HEK293 (cell line): ENCODE measurements at regions not wholly inside any gene's neighbourhood (a gene's known extent, or its start where the extent isn't known, plus 50 kb on each side); places are given as distances from the start of the nearest gene placed in this dataset.

Experiments used
- CTCF ChIA-PET: fragments of 350-600 bp; formaldehyde crosslinking; extraction: SDS; loops from one replicate; lab custom pipeline; 2021; ENCODE audit warnings: antibody characterized with exemption; lab: Yijun Ruan, JAX
- POLR2A ChIA-PET: fragments of 300-600 bp; formaldehyde crosslinking; extraction: SDS; loops from one replicate; lab custom pipeline; 2020; ENCODE audit warnings: antibody characterized with exemption, inconsistent platforms; lab: Yijun Ruan, JAX
- H3K27ac ChIP-seq: fragments of 200-500 bp; sonication (Bioruptor generic); 2 replicates; pipeline ENCODE4 v1.5.1; 2014; ENCODE audit warnings: low read depth, low read length, control low read depth, inconsistent platforms; ENCODE audit errors: extremely low read depth
- H3K36me3 ChIP-seq, 2 experiments: fragments of 200-500 bp in 1 of 2; sonication (Bioruptor generic) in 1 of 2; 1 replicate in 1 of 2; 2 replicates in 1 of 2; pipeline ENCODE4 v1.5.1; 2014 to 2017; ENCODE audit warnings: inconsistent platforms in 2 of 2, low read length in 2 of 2; ENCODE audit not compliant: control insufficient read depth in 2 of 2, insufficient read depth in 1 of 2
- H3K4me1 ChIP-seq: fragments of 200-500 bp; sonication (Bioruptor generic); 2 replicates; pipeline ENCODE4 v1.5.1; 2014; ENCODE audit warnings: mild to moderate bottlenecking, low read length, inconsistent platforms; ENCODE audit not compliant: control insufficient read depth, insufficient read depth
- H3K4me3 ChIP-seq: 2 replicates; pipeline ENCODE4 v1.5.1; 2011; ENCODE audit warnings: low read depth, mild to moderate bottlenecking, control low read depth, low read length, moderate library complexity
- H3K9me3 ChIP-seq: fragments of 200-500 bp; sonication (Bioruptor generic); 2 replicates; pipeline ENCODE4 v1.5.1; 2014; ENCODE audit warnings: low read depth, low read length, inconsistent platforms; ENCODE audit not compliant: control insufficient read depth, insufficient read depth
- BCL11A ChIP-seq: fragments of 450-650 bp; formaldehyde crosslinking; IDR thresholded peaks from 2 replicates; pipeline ENCODE4 v1.5.1; 2016; ENCODE audit warnings: low read depth, missing biosample characterization, missing genetic modification characterization
- KLF17 ChIP-seq: fragments of 450-650 bp; formaldehyde crosslinking; IDR thresholded peaks from 2 replicates; pipeline ENCODE4 v1.5.1; 2016; ENCODE audit warnings: missing biosample characterization, missing genetic modification characterization
- MYNN ChIP-seq: fragments of 450-650 bp; formaldehyde crosslinking; IDR thresholded peaks from 2 replicates; pipeline ENCODE4 v1.5.1; 2016; ENCODE audit warnings: missing biosample characterization, missing genetic modification characterization, borderline replicate concordance
- RBAK ChIP-seq: fragments of 450-650 bp; formaldehyde crosslinking; IDR thresholded peaks from 2 replicates; pipeline ENCODE4 v1.5.1; 2016; ENCODE audit warnings: missing biosample characterization, missing genetic modification characterization
- SALL2 ChIP-seq: fragments of 450-650 bp; formaldehyde crosslinking; IDR thresholded peaks from 2 replicates; pipeline ENCODE4 v1.5.0; 2017; ENCODE audit warnings: missing biosample characterization, mild to moderate bottlenecking, missing genetic modification characterization, borderline replicate concordance
- SP3 ChIP-seq: fragments of 450-650 bp; formaldehyde crosslinking; IDR thresholded peaks from 2 replicates; pipeline ENCODE4 v1.5.1; 2016; ENCODE audit warnings: missing biosample characterization, missing genetic modification characterization
- SP7 ChIP-seq: fragments of 450-650 bp; formaldehyde crosslinking; IDR thresholded peaks from 2 replicates; pipeline ENCODE4 v1.5.1; 2016; ENCODE audit warnings: missing biosample characterization, missing genetic modification characterization
- ZBTB20 ChIP-seq: fragments of 450-650 bp; formaldehyde crosslinking; IDR thresholded peaks from 2 replicates; pipeline ENCODE4 v1.5.1; 2016; ENCODE audit warnings: missing biosample characterization, missing genetic modification characterization
- ZBTB49 ChIP-seq: fragments of 450-650 bp; formaldehyde crosslinking; IDR thresholded peaks from 2 replicates; pipeline ENCODE4 v1.5.1; 2016; ENCODE audit warnings: missing biosample characterization, missing genetic modification characterization, low read depth
- ZFP69B ChIP-seq: fragments of 450-650 bp; formaldehyde crosslinking; IDR thresholded peaks from 2 replicates; pipeline ENCODE4 v1.5.1; 2016; ENCODE audit warnings: missing biosample characterization, missing genetic modification characterization
- ZNF138 ChIP-seq: fragments of 450-650 bp; formaldehyde crosslinking; IDR thresholded peaks from 2 replicates; pipeline ENCODE4 v1.5.1; 2016; ENCODE audit warnings: missing biosample characterization, missing genetic modification characterization, borderline replicate concordance
- ZNF221 ChIP-seq: fragments of 450-650 bp; formaldehyde crosslinking; IDR thresholded peaks from 2 replicates; pipeline ENCODE4 v1.5.1; 2017; ENCODE audit warnings: missing biosample characterization, missing genetic modification characterization, borderline replicate concordance
- ZNF248 ChIP-seq: fragments of 450-650 bp; formaldehyde crosslinking; IDR thresholded peaks from 2 replicates; pipeline ENCODE4 v1.5.1; 2017; ENCODE audit warnings: missing biosample characterization, missing genetic modification characterization
- ZNF302 ChIP-seq: fragments of 450-650 bp; formaldehyde crosslinking; IDR thresholded peaks from 2 replicates; pipeline ENCODE4 v1.5.1; 2016; ENCODE audit warnings: missing biosample characterization, missing genetic modification characterization, low read depth
- ZNF341 ChIP-seq: fragments of 450-650 bp; formaldehyde crosslinking; IDR thresholded peaks from 2 replicates; pipeline ENCODE4; 2016; ENCODE audit warnings: low read depth, missing biosample characterization, missing genetic modification characterization
- ZNF596 ChIP-seq: fragments of 450-650 bp; IDR thresholded peaks from 2 replicates; pipeline ENCODE4 v1.5.0; 2018; ENCODE audit warnings: missing biosample characterization, mild to moderate bottlenecking, missing genetic modification characterization, moderate library complexity
- ZNF629 ChIP-seq: fragments of 450-650 bp; formaldehyde crosslinking; IDR thresholded peaks from 2 replicates; pipeline ENCODE4 v1.5.1; 2017; ENCODE audit warnings: missing biosample characterization, missing genetic modification characterization
- ZNF660 ChIP-seq: fragments of 450-650 bp; IDR thresholded peaks from 2 replicates; pipeline ENCODE4 v1.5.1; 2018; ENCODE audit warnings: missing biosample characterization, mild to moderate bottlenecking, missing genetic modification characterization
- ZSCAN16 ChIP-seq: fragments of 450-650 bp; formaldehyde crosslinking; IDR thresholded peaks from 2 replicates; pipeline ENCODE4 v1.5.1; 2016; ENCODE audit warnings: missing biosample characterization, missing genetic modification characterization

- H3K9me3 ChIP-seq = no peaks in the 10 kb centered on the region; the same call in 1 of the 2 replicates
- no peaks in the 10 kb centered on the region for H3K4me1 ChIP-seq
- no peak for TF ChIP-seq ZBTB20
- TF ChIP-seq ZSCAN16 (tag by site-specific recombination) = no peak
- TF ChIP-seq ZNF629 = no peak
- no peak for TF ChIP-seq ZNF138 (tag by site-specific recombination)
- no peak for TF ChIP-seq ZBTB49
- TF ChIP-seq ZNF221 (tag by site-specific recombination) = no peak
- no peak for TF ChIP-seq SP7 (tag by site-specific recombination)
- no peak for TF ChIP-seq ZNF660 (tag by site-specific recombination)
- ChIA-PET CTCF (interaction anchor here (0.6 to 1.7 kb wide), 3 partner anchors 86 to 229 kb away, joined by 3 to 12 read pairs (median 4); no protein-coding TSS in a partner anchor), POLR2A (no interaction called here)
- H3K4me3 ChIP-seq = no peak overlapping the region
- no peaks in the 10 kb centered on the region for H3K36me3 ChIP-seq
- no peak overlapping the region for H3K27ac ChIP-seq
These were observed 1260.3 kb downstream of the TMEM121 start for GRCh38 chr14:106786697-106787096.

GRCh38 chr14:106787626-106788025, 1261.2 kb downstream of the TMEM121 start:
- no peaks in the 10 kb centered on the region for H3K36me3 ChIP-seq
- no peak overlapping the region for H3K27ac ChIP-seq
- POLR2A ChIA-PET = no interaction called here
- no peak for TF ChIP-seq BCL11A
- TF ChIP-seq ZNF248 (tag by site-specific recombination) = no peak
- TF ChIP-seq MYNN = no peak
- no peak for TF ChIP-seq ZNF341
- no peak for TF ChIP-seq ZNF302 (tag by site-specific recombination)
- TF ChIP-seq ZNF596 (tag by site-specific recombination) = no peak
- no peak for TF ChIP-seq ZFP69B (tag by site-specific recombination)
- no peak for TF ChIP-seq KLF17 (tag by site-specific recombination)
- TF ChIP-seq, all 188 proteins: peak for 0
- Histone ChIP-seq H3K4me1 (no peaks in the 10 kb centered on the region), H3K9me3 (no peaks in the 10 kb centered on the region; the same call in 1 of the 2 replicates), H3K4me3 (no peak overlapping the region)
- CTCF ChIA-PET = interaction anchor here (0.6 to 1.7 kb wide), 5 partner anchors 11 to 85 kb away, joined by 3 to 12 read pairs (median 3); no protein-coding TSS in a partner anchor

- no peaks in the 10 kb centered on the region; the same call in 1 of the 2 replicates for H3K9me3 ChIP-seq
- H3K4me1 ChIP-seq = no peaks in the 10 kb centered on the region
- no peak overlapping the region for H3K4me3 ChIP-seq
- TF ChIP-seq RBAK (tag by site-specific recombination) (no peak), SP3 (tag by site-specific recombination) (no peak), SALL2 (tag by site-specific recombination) (no peak)
- TF ChIP-seq, all 188 proteins: peak for 0
- Histone ChIP-seq H3K36me3 (no peaks in the 10 kb centered on the region), H3K27ac (no peak overlapping the region)
- ChIA-PET CTCF (interaction anchor here (0.9 to 6.3 kb wide), 4 partner anchors 23 to 86 kb away, joined by 3 to 49 read pairs (median 9); no protein-coding TSS in a partner anchor), POLR2A (no interaction called here)
These were observed 1262.2 kb downstream of the TMEM121 start for GRCh38 chr14:106788534-106788933.
